ENCODE measurements at regions not wholly inside any gene's neighbourhood (a gene's known extent, or its start where the extent isn't known, plus 50 kb on each side); places are given as distances from the start of the nearest gene placed in this dataset.
"Not testable (repeated sequence)": the region's sequence is repeated elsewhere in the genome, so short reads cannot be mapped to it uniquely, and the experiment has no call there.

DNA sequence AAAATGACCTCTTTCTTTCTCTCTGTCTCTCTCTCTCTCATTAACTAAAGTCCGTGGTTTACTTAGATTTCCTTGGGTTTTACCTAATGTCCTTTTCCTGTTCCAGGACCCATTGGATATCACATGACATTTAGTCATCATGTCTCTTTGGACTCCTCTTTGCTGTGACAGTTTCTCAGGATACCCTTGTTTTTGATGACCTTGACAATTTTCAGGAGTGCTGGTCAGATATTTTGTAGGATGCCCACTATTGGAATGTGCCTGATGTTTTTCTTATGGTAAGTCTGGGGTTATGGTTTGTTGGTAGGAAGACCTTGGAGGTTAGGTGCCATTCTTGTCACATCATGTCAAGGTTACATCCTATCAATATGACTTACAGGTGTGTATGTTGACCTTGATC, 199.2 kb upstream of the HTR1E start:
- no peak for DNase-seq (ENCODE audit: low read depth, low spot score)

GRCh38 chr6:86731631-86732030, 205.7 kb upstream of the HTR1E start:
- not testable (repeated sequence) for DNase-seq (ENCODE audit: low read depth, low spot score)

DNA sequence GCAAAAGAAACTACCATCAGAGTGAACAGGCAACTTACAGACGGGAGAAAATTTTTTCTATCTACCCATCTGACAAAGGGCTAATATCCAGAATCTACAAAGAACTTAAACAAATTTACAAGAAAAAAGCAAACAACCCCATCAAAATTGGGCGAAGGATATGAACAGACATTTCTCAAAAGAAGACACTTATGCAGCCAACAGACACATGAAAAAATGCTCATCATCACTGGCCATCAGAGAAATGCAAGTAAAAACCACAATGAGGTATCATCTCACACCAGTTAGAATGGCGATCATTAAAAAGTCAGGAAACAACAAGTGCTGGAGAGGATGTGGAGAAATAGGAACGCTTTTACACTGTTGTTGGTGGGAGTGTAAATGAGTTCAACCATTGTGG, 206.6 kb upstream of the HTR1E start:
- DNase-seq (ENCODE audit: low read depth, low spot score), result not testable (repeated sequence)

DNA sequence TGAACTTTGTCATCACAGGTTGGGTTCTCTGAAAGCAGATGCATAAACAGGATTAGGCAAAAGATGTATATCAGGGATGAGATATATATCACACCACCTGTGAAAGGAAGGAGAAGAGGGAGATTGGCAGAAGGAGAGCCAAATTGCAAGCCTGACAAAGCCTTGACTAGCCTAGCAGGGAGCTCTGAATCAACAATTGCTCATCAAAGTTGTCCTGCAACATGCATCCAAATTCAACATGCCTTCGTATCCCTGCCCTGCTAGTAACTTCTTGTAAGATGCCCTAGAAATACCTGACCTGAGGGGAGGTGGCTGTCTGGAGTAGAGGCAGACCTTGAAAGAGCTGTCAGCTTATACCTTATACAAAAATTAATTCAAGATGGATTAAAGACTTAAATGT, 207.1 kb upstream of the HTR1E start:
- no peak for DNase-seq (ENCODE audit: low read depth, low spot score)

GRCh38 chr6:86728976-86729375, 208.4 kb upstream of the HTR1E start:
- no peak for DNase-seq (ENCODE audit: low read depth, low spot score)

DNA sequence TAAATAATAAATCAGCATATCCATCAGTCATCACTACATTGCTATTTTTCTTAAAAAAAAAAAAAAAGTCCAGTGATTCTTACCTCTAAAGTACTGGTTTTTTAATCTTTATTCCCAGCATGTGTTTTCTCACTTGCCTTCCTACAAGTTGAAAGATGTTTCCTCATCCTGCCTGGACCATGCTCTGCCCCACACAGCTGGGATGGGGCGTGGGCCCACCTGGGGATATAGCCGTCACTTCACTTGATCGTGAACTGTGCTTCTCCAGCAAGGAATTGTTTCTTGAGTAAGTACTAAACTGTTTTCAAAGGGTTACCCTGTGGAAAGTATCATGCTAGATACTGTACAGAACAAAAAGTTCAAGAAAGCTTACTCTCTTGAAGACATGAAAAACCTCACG, 212.6 kb upstream of the HTR1E start:
- DNase-seq (ENCODE audit: low read depth, low spot score), result no peak

DNA sequence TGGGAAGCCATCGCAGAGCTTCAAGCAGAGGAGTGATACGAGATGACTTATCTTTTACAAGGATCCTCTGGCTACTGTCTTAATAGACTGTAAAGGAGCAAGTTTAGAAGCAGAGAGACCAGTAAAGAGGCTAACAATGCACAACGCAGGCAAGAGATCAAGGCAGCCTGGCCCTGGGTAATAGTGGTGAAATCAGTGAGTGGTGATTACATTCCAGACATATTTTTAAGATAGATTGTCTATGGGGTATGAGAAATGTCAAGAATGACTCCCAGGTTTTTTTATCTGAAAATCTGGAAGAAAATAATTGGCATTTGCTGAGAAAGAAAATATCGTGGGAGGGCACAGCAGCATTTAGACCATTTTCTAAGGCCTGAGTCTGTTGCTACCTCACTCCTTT, 213.6 kb upstream of the HTR1E start:
- peak; percentile 1 for DNase-seq (ENCODE audit: low read depth, low spot score)

- DNase-seq (ENCODE audit: low read depth, low spot score), result no peak
These were observed 214.2 kb upstream of the HTR1E start for GRCh38 chr6:86723151-86723550.

DNA sequence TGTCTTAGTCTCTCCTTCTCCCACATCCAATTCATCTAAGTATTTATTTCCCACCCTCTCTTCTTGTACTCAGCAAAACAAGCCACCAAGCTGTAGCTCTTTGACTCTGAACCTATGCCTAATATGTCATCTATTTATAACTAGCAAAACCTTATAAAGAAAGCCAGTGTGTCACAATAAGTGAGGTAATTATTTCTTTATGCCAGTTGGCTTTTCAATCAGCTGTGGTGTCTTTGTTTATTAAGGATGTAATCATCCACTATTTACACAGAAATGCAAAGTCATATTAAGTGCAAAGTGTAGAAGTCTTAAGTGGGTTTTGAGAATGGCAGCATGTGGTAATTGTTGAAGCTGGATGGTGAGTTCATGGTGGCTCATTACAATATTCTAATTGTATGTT, 215.2 kb upstream of the HTR1E start:
- no peak for DNase-seq (ENCODE audit: low read depth, low spot score)

- DNase-seq (ENCODE audit: low read depth, low spot score), result no peak
These were observed 221.7 kb upstream of the HTR1E start for GRCh38 chr6:86715676-86716075.

- DNase-seq (ENCODE audit: low read depth, low spot score), result no peak
These were observed 225.3 kb upstream of the HTR1E start for GRCh38 chr6:86712039-86712438.

DNA sequence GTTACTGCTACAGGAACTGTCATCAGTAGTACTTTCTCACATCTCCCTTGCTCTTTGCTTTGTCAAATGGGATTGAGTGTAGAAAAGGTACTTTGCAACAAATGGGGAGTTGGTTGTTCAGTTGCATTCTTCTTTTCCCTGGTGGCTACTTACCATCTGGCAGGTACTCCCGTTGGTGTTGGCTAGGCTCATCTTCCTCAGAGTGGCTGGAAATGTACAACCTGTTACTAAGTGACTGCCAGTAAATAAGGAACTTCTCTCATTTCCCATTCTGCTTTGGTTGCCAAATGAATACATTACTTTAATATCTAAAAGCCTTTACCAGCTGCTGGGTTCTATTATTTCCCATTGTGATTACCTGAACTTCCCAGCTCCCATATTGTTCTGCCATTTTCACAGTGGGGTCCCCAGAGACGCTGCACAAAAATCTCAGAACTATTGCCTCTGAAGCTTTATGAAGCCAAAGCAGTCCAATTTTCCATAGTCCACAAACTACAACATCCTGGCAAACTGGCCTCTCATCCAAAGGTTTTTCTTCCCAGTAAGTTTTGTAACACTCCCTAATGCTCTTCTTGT, 229.7 kb upstream of the HTR1E start:
- no peak for DNase-seq (ENCODE audit: low read depth, low spot score)

DNA sequence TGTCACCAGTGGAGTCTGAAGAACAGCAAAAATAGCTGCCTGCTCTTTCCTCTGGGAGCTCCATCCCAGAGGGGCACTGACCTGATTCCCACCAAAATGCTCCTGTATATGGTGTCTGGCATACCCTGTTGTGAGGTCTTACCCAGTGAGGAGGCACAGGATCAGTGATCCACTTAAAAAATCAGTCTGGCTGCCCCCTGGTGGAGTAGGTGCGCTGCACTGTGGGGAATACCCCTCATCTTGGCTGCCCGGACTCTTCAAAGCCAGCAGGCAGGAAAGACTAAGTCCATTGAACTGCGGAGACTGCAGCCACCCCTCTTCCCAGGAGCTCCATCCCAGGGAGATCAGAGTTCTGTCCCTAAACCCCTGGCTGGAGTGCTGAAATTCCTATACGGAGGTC, 230.9 kb upstream of the HTR1E start:
- DNase-seq (ENCODE audit: low read depth, low spot score), result no peak

DNA sequence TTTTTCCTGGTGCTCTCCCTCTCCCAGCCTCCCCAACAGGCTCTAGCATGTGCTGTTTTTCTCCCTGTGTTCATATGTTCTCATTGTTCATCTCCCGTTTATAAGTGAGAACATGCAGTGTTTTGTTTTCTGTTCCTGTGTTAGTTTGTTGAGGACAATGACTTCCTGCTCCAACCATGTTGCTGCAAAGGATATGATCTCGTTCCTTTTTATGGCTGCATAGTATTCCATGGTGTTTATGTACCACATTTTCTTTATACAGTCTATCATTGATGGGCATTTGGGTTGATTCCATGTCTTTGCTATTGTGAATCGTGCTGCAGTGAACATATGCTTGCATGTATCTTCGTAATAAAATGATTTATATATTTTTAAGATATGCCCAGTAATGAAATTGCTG, 236.1 kb upstream of the HTR1E start:
- DNase-seq (ENCODE audit: low read depth, low spot score), result not testable (repeated sequence)

DNA sequence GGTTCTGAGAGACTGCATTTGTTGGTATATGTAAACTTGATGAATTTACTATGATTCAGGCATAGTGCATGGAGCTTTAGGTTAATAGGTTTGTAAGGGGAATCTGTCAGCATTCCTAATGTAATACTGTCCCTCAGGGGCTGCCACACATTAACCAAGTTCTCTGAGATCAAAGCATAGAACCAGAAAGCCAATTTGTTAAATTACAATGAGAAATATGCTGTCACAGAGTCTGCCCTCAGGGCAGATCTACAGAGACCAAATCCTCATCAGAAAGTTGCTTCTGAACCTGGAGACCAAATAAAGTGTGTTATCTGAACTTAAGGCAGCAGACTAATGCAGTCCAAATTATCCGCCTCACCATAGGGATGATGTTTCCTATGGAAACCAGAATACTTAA, 250.8 kb upstream of the HTR1E start:
- no peak for DNase-seq (ENCODE audit: low read depth, low spot score)

DNA sequence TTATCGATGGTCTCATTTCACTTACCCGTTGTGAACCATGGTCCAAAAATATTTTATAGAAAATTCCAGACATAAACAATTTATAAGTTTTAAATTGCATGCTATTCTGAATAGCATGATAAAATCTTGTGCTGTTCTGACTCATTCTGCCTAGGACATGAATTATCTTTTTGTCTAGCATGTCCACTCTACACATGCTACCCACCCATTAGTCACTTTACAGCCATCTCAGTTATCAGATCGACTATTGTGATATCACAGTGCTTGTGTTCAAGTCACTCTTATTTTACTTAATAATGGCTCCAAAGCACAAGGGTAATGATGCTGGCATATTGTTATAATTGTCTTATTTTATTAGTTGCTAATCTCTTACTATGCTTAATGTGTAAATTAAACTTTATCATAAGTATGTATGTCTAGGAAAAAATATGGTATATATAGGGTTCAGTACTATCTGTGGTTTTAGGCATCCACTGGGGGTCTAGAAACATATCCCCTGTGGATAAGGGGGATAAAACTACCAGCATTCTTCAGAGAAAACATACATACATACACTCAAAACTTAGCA, 252.0 kb upstream of the HTR1E start:
- no peak for DNase-seq (ENCODE audit: low read depth, low spot score)

GRCh38 chr6:86683132-86683908, 254.0 kb upstream of the HTR1E start:
- DNase-seq (ENCODE audit: low read depth, low spot score), result no peak

- DNase-seq (ENCODE audit: low read depth, low spot score), result no peak
These were observed 255.0 kb upstream of the HTR1E start for GRCh38 chr6:86682297-86682696.

GRCh38 chr6:86681140-86681539, 256.2 kb upstream of the HTR1E start:
- not testable (repeated sequence) for DNase-seq (ENCODE audit: low read depth, low spot score)

- DNase-seq (ENCODE audit: low read depth, low spot score), result not testable (repeated sequence)
These were observed 265.2 kb upstream of the HTR1E start for GRCh38 chr6:86672125-86672524.

- DNase-seq (ENCODE audit: low read depth, low spot score), result no peak
These were observed 280.1 kb upstream of the HTR1E start for GRCh38 chr6:86657192-86657591.

DNA sequence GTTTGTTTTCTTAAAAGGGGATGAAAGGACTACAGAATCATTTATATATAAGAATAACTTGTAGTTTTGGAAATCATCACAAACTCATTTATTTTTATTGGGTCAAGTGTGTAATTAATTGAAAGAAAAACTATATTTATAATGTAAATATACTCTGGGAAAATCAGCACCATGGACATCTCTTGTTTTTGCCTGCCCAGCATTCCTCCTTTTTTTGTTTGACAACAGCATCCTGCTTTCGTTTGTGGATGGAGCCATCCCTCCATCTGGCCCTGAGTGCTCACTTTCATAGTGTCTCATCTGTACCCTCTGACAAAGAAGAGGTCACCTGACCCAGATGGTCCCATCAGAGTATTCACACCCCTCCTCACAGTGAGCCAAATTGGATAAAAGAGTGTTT, 308.2 kb upstream of the HTR1E start:
- no peak for DNase-seq (ENCODE audit: low read depth, low spot score)

DNA sequence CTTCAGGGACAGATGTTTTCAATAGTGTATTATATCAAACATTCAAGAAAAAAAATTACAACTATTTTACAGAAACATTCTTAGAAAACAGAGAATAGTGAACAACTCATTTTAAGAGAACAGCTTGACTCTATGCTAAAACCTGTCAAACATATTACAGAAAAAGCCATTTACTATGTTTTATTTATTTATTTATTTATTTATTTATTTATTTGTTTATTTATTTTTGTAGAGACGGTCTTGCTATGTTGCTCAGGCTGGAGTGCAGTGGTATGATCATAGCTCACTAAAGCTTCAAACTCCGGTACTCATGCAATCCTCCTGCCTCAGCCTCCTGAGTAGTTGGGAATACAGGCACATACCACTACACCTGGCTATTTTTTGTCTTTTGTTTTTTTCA, 317.9 kb upstream of the HTR1E start:
- DNase-seq (ENCODE audit: low read depth, low spot score), result no peak
